Stimulated activated CD8-positive, alpha-beta memory T cell treated with anti-CD3 and anti-CD28 coated beads, Interleukin-4, amount 100 ng/mL, for 24 hours (primary cell): ENCODE measurements at regions not wholly inside any gene's neighbourhood (a gene's known extent, or its start where the extent isn't known, plus 50 kb on each side); places are given as distances from the start of the nearest gene placed in this dataset.

ENCODE experiments used
- DNase-seq: peaks from one replicate; pipeline ENCODE4 v3.0.0-alpha.2; 2020; ENCODE audit warnings: low read depth

- no peak for DNase-seq
Observed at GRCh38 chr7:25861601-25862260, 290.3 kb upstream of the NFE2L3 start.

GRCh38 chr7:25862261-25863004 lies 289.6 kb upstream of the NFE2L3 start:
- DNase-seq, result peak; percentile 79

GRCh38 chr7:25863005-25863728 lies 288.8 kb upstream of the NFE2L3 start:
- DNase-seq, result no peak

GRCh38 chr7:25863729-25864110 lies 288.3 kb upstream of the NFE2L3 start:
- DNase-seq, result no peak

DNA sequence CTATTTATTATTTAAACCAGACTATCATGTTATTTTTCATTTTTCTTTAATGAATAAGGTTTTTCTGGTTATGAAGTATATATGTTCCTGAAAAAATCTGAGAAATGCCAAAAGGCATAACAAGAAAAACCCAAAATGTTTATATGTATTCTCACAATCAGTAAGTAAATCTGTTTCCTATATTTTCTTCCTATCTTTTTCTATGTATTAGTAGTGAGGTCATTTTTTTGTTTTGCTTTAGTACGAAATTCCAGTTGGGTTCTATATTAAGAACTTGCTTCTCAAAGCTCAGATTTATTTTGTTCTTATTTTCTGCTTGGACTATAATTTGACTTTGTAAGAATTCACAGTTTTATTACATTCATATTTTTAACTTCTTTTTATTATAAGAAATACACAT lies 287.5 kb upstream of the NFE2L3 start:
- no peak for DNase-seq

- no peak for DNase-seq
Observed at GRCh38 chr7:25864943-25865751, 286.9 kb upstream of the NFE2L3 start.

DNA sequence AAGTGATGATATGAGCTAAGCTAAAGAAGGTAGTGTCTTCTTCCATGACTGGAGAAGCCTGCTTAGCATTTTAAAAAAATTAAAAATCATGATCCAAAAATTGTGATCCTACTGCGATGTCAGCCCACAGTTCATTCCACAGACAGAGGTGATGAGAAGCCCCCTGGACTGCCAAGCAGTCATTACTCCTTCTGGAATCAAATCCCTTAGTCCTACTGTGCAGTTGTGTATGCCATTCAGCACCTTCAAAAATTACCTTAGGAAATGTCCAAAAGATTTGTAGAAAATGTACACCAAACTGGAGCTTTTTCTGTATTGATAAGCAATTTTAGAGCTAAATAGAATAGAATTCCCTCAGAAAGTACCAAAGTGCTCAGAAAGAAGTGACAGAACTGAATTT lies 283.5 kb upstream of the NFE2L3 start:
- DNase-seq, result no peak

GRCh38 chr7:25870574-25870973 lies 281.4 kb upstream of the NFE2L3 start:
- DNase-seq, result no peak

DNA sequence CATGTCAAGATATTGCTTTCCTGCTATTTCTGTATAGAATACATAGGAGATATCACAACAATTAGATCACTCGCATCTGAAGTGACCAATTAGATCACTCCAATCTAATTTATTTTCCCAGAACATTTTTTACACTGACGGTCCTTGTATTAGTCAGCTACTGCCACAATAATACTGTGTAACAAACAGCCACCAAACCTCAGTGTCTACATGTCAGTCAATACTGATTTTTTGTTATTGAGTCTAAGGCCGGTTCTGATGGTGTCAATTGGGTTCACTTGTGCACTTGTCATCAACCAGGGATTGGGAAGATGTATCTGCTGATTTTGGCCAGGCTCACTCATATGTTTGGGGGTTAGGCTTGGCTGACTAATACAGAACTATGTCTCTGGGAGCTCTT lies 275.9 kb upstream of the NFE2L3 start:
- no peak for DNase-seq

DNA sequence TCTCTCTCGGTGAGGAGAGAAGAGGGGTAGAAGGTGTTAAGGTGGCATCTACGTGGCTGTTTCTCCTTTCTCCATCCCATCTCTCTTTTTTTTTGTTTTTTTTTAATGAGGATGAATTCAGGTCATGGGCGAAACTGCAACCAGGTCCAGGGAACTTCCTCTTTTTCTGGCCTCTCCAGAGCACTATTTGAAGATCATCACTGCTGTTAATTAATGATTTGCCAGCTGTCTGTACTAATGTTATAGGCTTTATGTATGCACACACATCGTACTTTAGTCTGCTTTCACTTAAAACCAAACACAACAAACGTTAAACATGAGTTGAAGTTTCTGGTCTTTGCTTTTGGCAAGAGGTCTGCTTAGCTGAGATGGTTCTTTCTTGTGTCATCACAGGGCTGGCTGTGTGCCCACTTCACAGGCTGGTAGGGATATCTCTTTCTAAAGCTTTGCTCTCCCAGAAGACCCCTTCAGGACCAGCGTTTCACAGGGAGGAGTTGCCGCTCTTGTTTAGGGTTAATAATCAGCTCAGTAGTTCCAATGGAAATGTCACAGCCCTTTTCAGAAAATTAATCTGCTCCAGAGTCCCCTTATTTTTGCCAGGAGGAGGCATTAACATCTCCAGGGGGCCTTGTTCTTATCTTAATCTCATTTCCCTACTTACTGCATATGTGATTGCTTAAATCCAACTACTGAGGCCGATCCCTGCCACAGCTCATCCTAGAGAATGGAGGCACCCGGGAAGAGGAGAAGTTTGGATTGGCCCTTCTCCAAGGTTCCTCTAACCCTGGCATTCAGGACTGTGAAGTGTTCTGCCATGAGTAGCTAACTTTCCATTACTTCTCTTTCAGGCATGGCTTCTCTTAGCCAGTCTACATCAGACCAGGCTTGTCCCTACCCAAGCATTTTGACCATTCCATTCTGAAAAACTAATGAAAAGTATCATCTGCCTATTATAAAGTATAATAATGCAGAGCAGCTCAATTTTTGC lies 273.9 kb upstream of the NFE2L3 start:
- DNase-seq, result no peak

DNA sequence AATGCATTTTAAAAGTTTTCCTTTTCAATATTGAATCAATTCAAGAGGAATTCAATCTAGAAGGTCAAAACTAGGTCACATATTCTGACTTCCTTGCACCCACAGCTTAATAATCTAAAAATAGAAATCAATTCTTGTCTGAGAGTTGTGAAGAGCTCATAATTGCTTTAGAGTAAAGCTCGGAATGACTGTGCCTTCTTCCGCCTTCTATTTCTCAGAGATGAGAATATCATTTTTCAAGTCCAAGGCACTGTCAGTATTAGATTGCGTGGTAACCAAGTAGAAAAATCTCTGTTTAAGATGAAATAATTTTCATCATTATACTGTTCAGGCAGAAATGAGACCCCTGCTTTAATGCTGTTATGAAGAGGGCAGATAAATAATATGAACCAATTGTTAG lies 272.2 kb upstream of the NFE2L3 start:
- no peak for DNase-seq

DNA sequence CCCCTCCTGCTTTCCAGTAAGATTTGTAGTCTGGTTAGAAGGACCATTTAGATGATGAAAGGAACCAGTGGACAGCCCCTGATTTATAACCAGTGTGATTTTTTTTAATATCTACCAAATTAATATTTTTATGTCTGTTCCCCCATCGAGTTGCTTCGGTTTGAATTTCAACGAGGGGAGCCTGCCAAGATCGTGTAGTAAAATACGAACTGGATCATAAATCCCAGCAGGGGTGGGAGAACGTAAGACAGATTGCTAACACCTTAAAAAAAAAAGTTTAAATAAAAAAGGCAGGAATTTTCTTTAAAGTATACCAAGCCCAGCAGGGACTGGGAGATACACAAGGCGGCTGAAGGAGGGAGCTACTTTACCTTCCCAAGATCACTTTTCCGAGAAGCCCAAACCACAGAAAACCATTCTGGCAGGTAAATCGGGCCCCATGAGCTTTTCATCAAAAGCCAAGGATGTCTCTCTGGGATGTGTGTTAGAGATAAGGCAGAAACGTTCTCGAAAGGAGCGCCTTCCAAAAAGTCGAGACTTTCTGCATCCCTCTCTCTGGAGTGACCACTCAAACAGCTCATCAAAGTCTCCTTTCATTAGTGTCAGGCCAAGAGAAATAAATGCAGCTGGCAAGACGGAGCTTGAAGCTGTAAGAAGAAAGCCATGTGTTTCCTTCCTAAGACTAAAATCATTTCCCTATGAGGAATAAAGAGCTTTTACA lies 270.5 kb upstream of the NFE2L3 start:
- no peak for DNase-seq

DNA sequence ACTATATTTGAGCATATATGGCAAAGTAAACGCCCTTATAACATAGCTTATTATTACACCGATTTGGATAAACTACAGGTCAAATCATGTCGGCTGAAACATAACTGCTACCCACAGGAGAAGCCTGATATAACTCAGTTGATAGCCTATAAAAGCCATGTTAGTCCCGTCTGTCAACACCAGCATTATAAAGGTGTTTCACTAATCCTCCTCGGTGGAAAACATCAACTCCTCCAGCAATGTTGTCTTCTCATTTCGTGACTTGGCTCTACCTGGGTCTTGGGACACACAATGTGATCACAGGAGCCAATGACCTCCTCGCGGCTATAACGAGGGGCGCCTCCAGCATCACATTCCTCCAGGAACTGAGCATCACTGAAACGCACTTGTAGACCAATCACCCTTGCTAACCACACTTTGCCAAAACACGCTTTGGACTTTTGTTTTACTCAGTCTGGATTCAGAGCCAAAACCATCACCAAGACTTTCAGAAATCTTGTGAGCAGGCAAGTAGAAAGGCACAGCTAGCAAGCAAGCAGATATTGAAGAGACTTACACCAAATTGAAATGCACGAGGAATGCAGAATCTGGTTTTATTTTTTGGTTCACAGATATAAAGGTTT lies 269.7 kb upstream of the NFE2L3 start:
- DNase-seq, result no peak

GRCh38 chr7:25884265-25884828 lies 267.7 kb upstream of the NFE2L3 start:
- no peak for DNase-seq

GRCh38 chr7:25885057-25885576 lies 266.9 kb upstream of the NFE2L3 start:
- no peak for DNase-seq

DNA sequence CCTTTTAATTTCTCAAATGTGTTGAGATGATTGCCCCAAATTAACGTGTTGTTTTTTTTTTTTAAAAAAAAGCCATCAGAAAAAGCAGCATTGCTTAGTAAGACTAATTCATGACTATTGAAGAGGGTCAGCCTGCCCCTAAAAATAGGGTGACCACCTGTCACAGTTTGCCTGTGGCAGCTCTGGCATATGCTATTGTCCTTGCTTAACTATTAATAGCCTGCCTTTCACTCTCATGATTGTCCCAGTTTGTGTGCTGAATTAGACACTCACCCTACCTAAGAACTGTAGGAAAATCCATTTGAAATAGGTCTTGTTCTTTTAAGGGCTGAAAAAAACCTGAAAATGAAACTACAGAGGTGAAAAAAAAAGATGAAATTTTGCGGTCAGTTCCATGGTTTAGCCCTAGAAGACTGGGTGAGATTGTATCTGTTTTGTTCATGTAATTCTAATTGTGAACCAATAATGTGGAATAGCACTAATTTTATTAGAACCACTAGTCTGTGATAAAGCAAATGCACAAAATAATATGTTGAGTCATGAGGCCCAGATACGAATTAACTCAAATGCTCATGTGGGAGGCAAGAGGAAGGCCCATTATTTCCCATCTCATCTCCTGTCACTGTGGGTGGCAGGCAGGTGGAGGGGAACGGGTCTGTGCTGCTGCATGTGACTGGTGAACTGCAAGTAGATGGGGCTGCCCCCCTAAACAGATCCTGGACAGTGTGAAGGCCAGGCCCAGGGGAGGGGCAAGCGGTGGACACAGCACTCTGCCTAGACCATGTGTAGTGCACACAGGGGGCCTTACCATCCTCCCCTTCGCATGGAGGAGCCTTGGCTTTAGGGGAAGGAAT lies 265.4 kb upstream of the NFE2L3 start:
- DNase-seq, result no peak

GRCh38 chr7:25887266-25887665 lies 264.7 kb upstream of the NFE2L3 start:
- DNase-seq, result no peak

DNA sequence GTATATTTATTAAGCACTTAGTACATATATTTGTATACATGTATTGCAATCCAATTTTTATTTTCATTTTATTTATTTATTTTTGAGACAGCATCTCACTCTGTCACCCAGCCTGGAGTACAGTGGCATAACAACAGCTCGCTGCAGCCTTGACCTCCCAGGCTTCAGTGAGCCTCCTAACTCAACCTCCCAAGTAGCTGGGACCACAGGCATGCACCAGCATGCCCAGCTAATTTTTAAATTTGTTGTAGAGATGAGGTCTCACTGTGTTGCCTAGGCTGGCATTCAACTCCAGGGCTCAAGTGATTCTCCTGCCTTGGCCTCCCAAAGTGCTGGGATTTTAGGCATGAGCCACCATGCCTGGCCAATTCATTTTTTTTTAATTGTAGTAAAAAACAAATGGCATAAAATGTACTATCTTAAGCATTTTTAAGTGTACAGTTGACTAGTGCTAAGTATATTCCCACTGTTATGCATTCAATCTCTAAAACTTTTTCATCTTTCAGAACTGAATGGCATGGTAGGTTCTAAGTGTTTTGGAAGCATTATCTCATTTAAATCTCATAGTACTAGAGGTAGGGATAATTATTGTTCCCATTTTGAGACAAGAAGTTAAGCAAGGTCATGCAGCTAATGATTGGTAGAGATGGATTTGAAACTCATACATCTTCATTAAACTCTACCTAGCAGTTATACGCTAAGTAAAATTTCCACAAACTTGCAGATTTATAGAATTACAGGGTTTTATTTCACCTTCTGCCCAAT lies 264.0 kb upstream of the NFE2L3 start:
- no peak for DNase-seq
